HEK293 (cell line): ENCODE measurements at regions not wholly inside any gene's neighbourhood (a gene's known extent, or its start where the extent isn't known, plus 50 kb on each side); places are given as distances from the start of the nearest gene placed in this dataset.

Source experiments
- CTCF ChIA-PET: fragments of 350-600 bp; formaldehyde crosslinking; extraction: SDS; loops from one replicate; lab custom pipeline; 2021; ENCODE audit warnings: antibody characterized with exemption; lab: Yijun Ruan, JAX
- POLR2A ChIA-PET: fragments of 300-600 bp; formaldehyde crosslinking; extraction: SDS; loops from one replicate; lab custom pipeline; 2020; ENCODE audit warnings: antibody characterized with exemption, inconsistent platforms; lab: Yijun Ruan, JAX
- H3K27ac ChIP-seq: fragments of 200-500 bp; sonication (Bioruptor generic); 2 replicates; pipeline ENCODE4 v1.5.1; 2014; ENCODE audit warnings: low read depth, low read length, control low read depth, inconsistent platforms; ENCODE audit errors: extremely low read depth
- H3K36me3 ChIP-seq, 2 experiments: fragments of 200-500 bp in 1 of 2; sonication (Bioruptor generic) in 1 of 2; 1 replicate in 1 of 2; 2 replicates in 1 of 2; pipeline ENCODE4 v1.5.1; 2014 to 2017; ENCODE audit warnings: inconsistent platforms in 2 of 2, low read length in 2 of 2; ENCODE audit not compliant: control insufficient read depth in 2 of 2, insufficient read depth in 1 of 2
- H3K4me1 ChIP-seq: fragments of 200-500 bp; sonication (Bioruptor generic); 2 replicates; pipeline ENCODE4 v1.5.1; 2014; ENCODE audit warnings: mild to moderate bottlenecking, low read length, inconsistent platforms; ENCODE audit not compliant: control insufficient read depth, insufficient read depth
- H3K4me3 ChIP-seq: 2 replicates; pipeline ENCODE4 v1.5.1; 2011; ENCODE audit warnings: low read depth, mild to moderate bottlenecking, control low read depth, low read length, moderate library complexity
- H3K9me3 ChIP-seq: fragments of 200-500 bp; sonication (Bioruptor generic); 2 replicates; pipeline ENCODE4 v1.5.1; 2014; ENCODE audit warnings: low read depth, low read length, inconsistent platforms; ENCODE audit not compliant: control insufficient read depth, insufficient read depth
- BCL11A ChIP-seq: fragments of 450-650 bp; formaldehyde crosslinking; IDR thresholded peaks from 2 replicates; pipeline ENCODE4 v1.5.1; 2016; ENCODE audit warnings: low read depth, missing biosample characterization, missing genetic modification characterization
- FEZF1 ChIP-seq: fragments of 450-650 bp; formaldehyde crosslinking; IDR thresholded peaks from 2 replicates; pipeline ENCODE4 v1.5.1; 2016; ENCODE audit warnings: missing biosample characterization, missing genetic modification characterization
- KLF1 ChIP-seq: fragments of 450-650 bp; formaldehyde crosslinking; IDR thresholded peaks from 2 replicates; pipeline ENCODE4 v1.5.1; 2016; ENCODE audit warnings: missing biosample characterization, missing genetic modification characterization
- KLF7 ChIP-seq: fragments of 450-650 bp; formaldehyde crosslinking; IDR thresholded peaks from 2 replicates; pipeline ENCODE4 v1.5.1; 2016; ENCODE audit warnings: missing biosample characterization, missing genetic modification characterization, borderline replicate concordance
- SALL2 ChIP-seq: fragments of 450-650 bp; formaldehyde crosslinking; IDR thresholded peaks from 2 replicates; pipeline ENCODE4 v1.5.0; 2017; ENCODE audit warnings: missing biosample characterization, mild to moderate bottlenecking, missing genetic modification characterization, borderline replicate concordance
- SCRT2 ChIP-seq: fragments of 450-650 bp; formaldehyde crosslinking; IDR thresholded peaks from 2 replicates; pipeline ENCODE4 v1.5.1; 2016; ENCODE audit warnings: missing biosample characterization, missing genetic modification characterization
- YY1 ChIP-seq: fragments of 450-650 bp; formaldehyde crosslinking; IDR thresholded peaks from 2 replicates; pipeline ENCODE4 v1.5.1; 2018; ENCODE audit warnings: missing biosample characterization, missing genetic modification characterization
- YY2 ChIP-seq: fragments of 450-650 bp; formaldehyde crosslinking; IDR thresholded peaks from 2 replicates; pipeline ENCODE4 v1.5.1; 2016; ENCODE audit warnings: missing biosample characterization, missing genetic modification characterization
- ZBTB17 ChIP-seq: fragments of 450-650 bp; formaldehyde crosslinking; IDR thresholded peaks from 2 replicates; pipeline ENCODE4 v1.5.1; 2016; ENCODE audit warnings: missing biosample characterization, missing genetic modification characterization
- ZBTB7A ChIP-seq: fragments of 450-650 bp; formaldehyde crosslinking; IDR thresholded peaks from 2 replicates; pipeline ENCODE4 v1.5.1; 2016; ENCODE audit warnings: low read depth, missing biosample characterization, missing genetic modification characterization
- ZFP3 ChIP-seq: fragments of 450-650 bp; formaldehyde crosslinking; IDR thresholded peaks from 2 replicates; pipeline ENCODE4 v1.5.1; 2016; ENCODE audit warnings: low read depth, missing biosample characterization, missing genetic modification characterization
- ZFP37 ChIP-seq: fragments of 450-650 bp; formaldehyde crosslinking; IDR thresholded peaks from 2 replicates; pipeline ENCODE4 v1.5.1; 2016; ENCODE audit warnings: missing biosample characterization, missing genetic modification characterization
- ZFP41 ChIP-seq: fragments of 450-650 bp; formaldehyde crosslinking; IDR thresholded peaks from 2 replicates; pipeline ENCODE4 v1.5.1; 2016; ENCODE audit warnings: missing biosample characterization, missing genetic modification characterization, borderline replicate concordance
- ZNF16 ChIP-seq: fragments of 450-650 bp; formaldehyde crosslinking; IDR thresholded peaks from 2 replicates; pipeline ENCODE4 v1.5.1; 2016; ENCODE audit warnings: low read depth, missing biosample characterization, missing genetic modification characterization
- ZNF214 ChIP-seq: fragments of 450-650 bp; formaldehyde crosslinking; IDR thresholded peaks from 2 replicates; pipeline ENCODE4 v1.5.1; 2017; ENCODE audit warnings: missing biosample characterization, mild to moderate bottlenecking, missing genetic modification characterization, borderline replicate concordance
- ZNF239 ChIP-seq: fragments of 450-650 bp; formaldehyde crosslinking; IDR thresholded peaks from 2 replicates; pipeline ENCODE4 v1.5.1; 2016; ENCODE audit warnings: missing biosample characterization, missing genetic modification characterization
- ZNF274 ChIP-seq, 2 experiments: fragments of 200-500 bp in 1 of 2; fragments of 450-650 bp in 1 of 2; sonication (Bioruptor generic) in 1 of 2; formaldehyde crosslinking in 1 of 2; IDR thresholded peaks; 2 replicates each; pipeline versions ENCODE4 v1.5.1 to v1.6.1; 2014 to 2016; ENCODE audit warnings: borderline replicate concordance in 1 of 2, inconsistent platforms in 1 of 2, low read length in 1 of 2, missing biosample characterization in 1 of 2, missing genetic modification characterization in 1 of 2
- ZNF394 ChIP-seq: fragments of 450-650 bp; formaldehyde crosslinking; IDR thresholded peaks from 2 replicates; pipeline ENCODE4 v1.5.1; 2016; ENCODE audit warnings: missing biosample characterization, missing genetic modification characterization, mild to moderate bottlenecking, moderate library complexity, borderline replicate concordance
- ZNF423 ChIP-seq: fragments of 450-650 bp; formaldehyde crosslinking; IDR thresholded peaks from 2 replicates; pipeline ENCODE4 v1.5.1; 2016; ENCODE audit warnings: missing biosample characterization, missing genetic modification characterization
- ZNF530 ChIP-seq: fragments of 450-650 bp; formaldehyde crosslinking; IDR thresholded peaks from 2 replicates; pipeline ENCODE4 v1.5.1; 2016; ENCODE audit warnings: low read depth, missing biosample characterization, missing genetic modification characterization
- ZNF585B ChIP-seq: fragments of 450-650 bp; formaldehyde crosslinking; IDR thresholded peaks from 2 replicates; pipeline ENCODE4 v1.5.1; 2016; ENCODE audit warnings: missing biosample characterization, missing genetic modification characterization
- ZNF707 ChIP-seq: fragments of 450-650 bp; formaldehyde crosslinking; IDR thresholded peaks from 2 replicates; pipeline ENCODE4 v1.5.1; 2016; ENCODE audit warnings: missing biosample characterization, missing genetic modification characterization
- ZNF768 ChIP-seq: fragments of 450-650 bp; formaldehyde crosslinking; IDR thresholded peaks from 2 replicates; pipeline ENCODE4 v1.5.1; 2018; ENCODE audit warnings: missing biosample characterization, mild to moderate bottlenecking, missing genetic modification characterization
- ZNF837 ChIP-seq: fragments of 450-650 bp; formaldehyde crosslinking; IDR thresholded peaks from 2 replicates; pipeline ENCODE4 v1.5.1; 2016; ENCODE audit warnings: missing biosample characterization, missing genetic modification characterization
- TF ChIP-seq, protein P1 (sequence below): fragments of 450-650 bp; IDR thresholded peaks from 2 replicates; pipeline ENCODE4 v1.5.1; 2018; ENCODE audit warnings: missing biosample characterization, missing genetic modification characterization
- TF ChIP-seq, protein P2 (sequence below): fragments of 450-650 bp; formaldehyde crosslinking; IDR thresholded peaks from 2 replicates; pipeline ENCODE4 v1.5.1; 2017; ENCODE audit warnings: missing biosample characterization, missing genetic modification characterization
- TF ChIP-seq, protein P3 (sequence below): fragments of 450-650 bp; formaldehyde crosslinking; IDR thresholded peaks from 2 replicates; pipeline ENCODE4 v1.5.1; 2016; ENCODE audit warnings: missing biosample characterization, missing genetic modification characterization

DNA sequence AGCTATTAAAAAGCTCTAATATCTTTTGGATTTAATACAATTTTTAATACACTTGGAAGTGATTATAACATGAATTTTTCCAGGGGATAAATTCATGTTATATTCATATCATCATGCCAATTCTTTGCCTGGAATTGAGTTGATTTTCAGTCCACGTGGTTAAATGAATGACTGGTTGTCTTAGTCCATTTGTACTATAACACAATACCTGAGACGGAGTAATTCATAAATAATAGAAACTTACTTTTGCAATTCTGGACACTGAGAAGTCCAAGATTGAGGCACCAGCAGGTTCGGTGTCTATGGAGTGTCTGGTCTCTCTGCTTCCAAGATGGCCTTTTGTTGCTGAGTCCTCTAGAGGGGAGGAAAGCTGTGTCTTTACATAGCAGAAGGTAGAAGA is 66.2 kb upstream of the TRDN start (continued):
- TF ChIP-seq ZFP37 (tag by site-specific recombination) (no peak), ZNF530 (tag by site-specific recombination) (no peak), ZNF423 (no peak), ZNF768 (tag by site-specific recombination) (no peak), SALL2 (tag by site-specific recombination) (no peak), BCL11A (no peak)
- TF ChIP-seq, protein P1, sequence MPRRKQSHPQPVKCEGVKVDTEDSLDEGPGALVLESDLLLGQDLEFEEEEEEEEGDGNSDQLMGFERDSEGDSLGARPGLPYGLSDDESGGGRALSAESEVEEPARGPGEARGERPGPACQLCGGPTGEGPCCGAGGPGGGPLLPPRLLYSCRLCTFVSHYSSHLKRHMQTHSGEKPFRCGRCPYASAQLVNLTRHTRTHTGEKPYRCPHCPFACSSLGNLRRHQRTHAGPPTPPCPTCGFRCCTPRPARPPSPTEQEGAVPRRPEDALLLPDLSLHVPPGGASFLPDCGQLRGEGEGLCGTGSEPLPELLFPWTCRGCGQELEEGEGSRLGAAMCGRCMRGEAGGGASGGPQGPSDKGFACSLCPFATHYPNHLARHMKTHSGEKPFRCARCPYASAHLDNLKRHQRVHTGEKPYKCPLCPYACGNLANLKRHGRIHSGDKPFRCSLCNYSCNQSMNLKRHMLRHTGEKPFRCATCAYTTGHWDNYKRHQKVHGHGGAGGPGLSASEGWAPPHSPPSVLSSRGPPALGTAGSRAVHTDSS (tag by site-specific recombination) = no peak

DNA sequence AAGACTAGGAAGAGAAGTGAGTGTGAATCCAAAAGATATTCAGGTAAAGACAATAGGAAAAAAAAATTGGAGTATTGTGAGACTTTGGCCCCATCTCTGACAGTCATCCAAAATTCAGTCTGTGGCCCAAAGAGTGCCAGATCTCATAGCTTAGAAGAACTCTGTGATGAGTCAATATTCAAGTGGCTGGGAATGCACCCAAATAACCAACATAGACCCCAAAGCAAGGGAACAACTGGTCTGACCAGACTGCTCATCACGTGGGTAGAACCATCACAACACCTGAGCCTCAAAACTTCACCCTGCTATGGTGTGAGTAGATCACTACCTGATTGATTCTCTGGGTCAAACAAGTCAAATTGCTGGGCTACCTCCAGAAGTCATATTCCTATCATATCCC is 51.1 kb upstream of the TRDN start:
- POLR2A ChIA-PET = no interaction called here

More for the DNA sequence above, 51.1 kb upstream of the TRDN start:
- Histone ChIP-seq H3K36me3 (no peaks in the 10 kb centered on the region), H3K4me3 (no peak overlapping the region), H3K4me1 (no peaks in the 10 kb centered on the region), H3K27ac (no peak overlapping the region), H3K9me3 (no peaks in the 10 kb centered on the region)
- TF ChIP-seq YY1 (no peak), ZNF394 (tag by site-specific recombination) (no peak), ZNF585B (tag by site-specific recombination) (no peak), ZNF837 (no peak), ZFP41 (tag by site-specific recombination) (no peak), ZNF214 (no peak), KLF1 (no peak), ZBTB7A (tag by site-specific recombination) (no peak), FEZF1 (tag by site-specific recombination) (no peak), ZNF274 (IDR thresholded peaks at IDR 0.05; ENCODE audit: low read length) (no peak), ZNF274 (tag by site-specific recombination; IDR thresholded peaks at IDR 0.05; ENCODE audit: borderline replicate concordance) (no peak), ZNF239 (no peak), ZBTB17 (tag by site-specific recombination) (no peak), SCRT2 (tag by site-specific recombination) (no peak), ZNF707 (tag by site-specific recombination) (no peak), ZFP3 (no peak), KLF7 (tag by site-specific recombination) (no peak), ZNF16 (tag by site-specific recombination) (no peak), YY2 (no peak)
- TF ChIP-seq, protein P2, sequence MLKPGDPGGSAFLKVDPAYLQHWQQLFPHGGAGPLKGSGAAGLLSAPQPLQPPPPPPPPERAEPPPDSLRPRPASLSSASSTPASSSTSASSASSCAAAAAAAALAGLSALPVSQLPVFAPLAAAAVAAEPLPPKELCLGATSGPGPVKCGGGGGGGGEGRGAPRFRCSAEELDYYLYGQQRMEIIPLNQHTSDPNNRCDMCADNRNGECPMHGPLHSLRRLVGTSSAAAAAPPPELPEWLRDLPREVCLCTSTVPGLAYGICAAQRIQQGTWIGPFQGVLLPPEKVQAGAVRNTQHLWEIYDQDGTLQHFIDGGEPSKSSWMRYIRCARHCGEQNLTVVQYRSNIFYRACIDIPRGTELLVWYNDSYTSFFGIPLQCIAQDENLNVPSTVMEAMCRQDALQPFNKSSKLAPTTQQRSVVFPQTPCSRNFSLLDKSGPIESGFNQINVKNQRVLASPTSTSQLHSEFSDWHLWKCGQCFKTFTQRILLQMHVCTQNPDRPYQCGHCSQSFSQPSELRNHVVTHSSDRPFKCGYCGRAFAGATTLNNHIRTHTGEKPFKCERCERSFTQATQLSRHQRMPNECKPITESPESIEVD = no peak
- TF ChIP-seq, protein P3, sequence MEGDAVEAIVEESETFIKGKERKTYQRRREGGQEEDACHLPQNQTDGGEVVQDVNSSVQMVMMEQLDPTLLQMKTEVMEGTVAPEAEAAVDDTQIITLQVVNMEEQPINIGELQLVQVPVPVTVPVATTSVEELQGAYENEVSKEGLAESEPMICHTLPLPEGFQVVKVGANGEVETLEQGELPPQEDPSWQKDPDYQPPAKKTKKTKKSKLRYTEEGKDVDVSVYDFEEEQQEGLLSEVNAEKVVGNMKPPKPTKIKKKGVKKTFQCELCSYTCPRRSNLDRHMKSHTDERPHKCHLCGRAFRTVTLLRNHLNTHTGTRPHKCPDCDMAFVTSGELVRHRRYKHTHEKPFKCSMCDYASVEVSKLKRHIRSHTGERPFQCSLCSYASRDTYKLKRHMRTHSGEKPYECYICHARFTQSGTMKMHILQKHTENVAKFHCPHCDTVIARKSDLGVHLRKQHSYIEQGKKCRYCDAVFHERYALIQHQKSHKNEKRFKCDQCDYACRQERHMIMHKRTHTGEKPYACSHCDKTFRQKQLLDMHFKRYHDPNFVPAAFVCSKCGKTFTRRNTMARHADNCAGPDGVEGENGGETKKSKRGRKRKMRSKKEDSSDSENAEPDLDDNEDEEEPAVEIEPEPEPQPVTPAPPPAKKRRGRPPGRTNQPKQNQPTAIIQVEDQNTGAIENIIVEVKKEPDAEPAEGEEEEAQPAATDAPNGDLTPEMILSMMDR (tag by site-specific recombination) = no peak
- CTCF ChIA-PET = interaction anchor here (0.6 to 1.5 kb wide), 2 partner anchors 8 to 16 kb away, joined by 3 read pairs; no protein-coding TSS in a partner anchor
